ENCODE measurements at regions not wholly inside any gene's neighbourhood (a gene's known extent, or its start where the extent isn't known, plus 50 kb on each side); places are given as distances from the start of the nearest gene placed in this dataset.
"Not testable (repeated sequence)": the region's sequence is repeated elsewhere in the genome, so short reads cannot be mapped to it uniquely, and the experiment has no call there.

GRCh38 chr5:115751176-115751575 lies 65.3 kb downstream of the CDO1 start:
- Mint-ChIP-seq H3K27ac (no peak overlapping the region), H3K36me3 (no peaks in the 10 kb centered on the region), H3K9me3 (no peaks in the 10 kb centered on the region), H3K4me3 (no peak overlapping the region), H3K27me3 (peaks cover 51% of the 10 kb centered on the region), H3K4me1 (peaks cover 6% of the 10 kb centered on the region)
- DNase-seq: no peak

- DNase-seq: no peak
- H3K27me3 Mint-ChIP-seq: peaks cover 46% of the 10 kb centered on the region
- no peak overlapping the region for H3K27ac Mint-ChIP-seq
- no peak overlapping the region for H3K4me3 Mint-ChIP-seq
- peaks cover 6% of the 10 kb centered on the region for H3K4me1 Mint-ChIP-seq
- H3K36me3 Mint-ChIP-seq: no peaks in the 10 kb centered on the region
- H3K9me3 Mint-ChIP-seq: peaks cover 9% of the 10 kb centered on the region
Observed at GRCh38 chr5:115749016-115749415, 67.4 kb downstream of the CDO1 start.

- not testable (repeated sequence) for H3K36me3 Mint-ChIP-seq, H3K4me3 Mint-ChIP-seq, H3K27ac Mint-ChIP-seq, DNase-seq
- H3K27me3 Mint-ChIP-seq: peaks cover 66% of the 10 kb centered on the region
- H3K4me1 Mint-ChIP-seq: peaks cover 21% of the 10 kb centered on the region
- peaks cover 15% of the 10 kb centered on the region for H3K9me3 Mint-ChIP-seq
Observed at GRCh38 chr5:115739245-115739644, 77.2 kb downstream of the CDO1 start.

- no peak overlapping the region for H3K4me3 Mint-ChIP-seq
- no peak overlapping the region for H3K27ac Mint-ChIP-seq
- no peaks in the 10 kb centered on the region for H3K36me3 Mint-ChIP-seq
- peaks cover 21% of the 10 kb centered on the region for H3K4me1 Mint-ChIP-seq
- peaks cover 63% of the 10 kb centered on the region for H3K27me3 Mint-ChIP-seq
- H3K9me3 Mint-ChIP-seq: peaks cover 12% of the 10 kb centered on the region
- DNase-seq: no peak
Observed at GRCh38 chr5:115738830-115739229, 77.6 kb downstream of the CDO1 start.

GRCh38 chr5:115737452-115737851 lies 79.0 kb downstream of the CDO1 start:
- H3K9me3 Mint-ChIP-seq: peaks cover 4% of the 10 kb centered on the region
- H3K4me1 Mint-ChIP-seq: peaks cover 21% of the 10 kb centered on the region
- no peak overlapping the region for H3K27ac Mint-ChIP-seq
- peaks cover 66% of the 10 kb centered on the region for H3K27me3 Mint-ChIP-seq
- H3K36me3 Mint-ChIP-seq: no peaks in the 10 kb centered on the region
- no peak for DNase-seq
- H3K4me3 Mint-ChIP-seq: no peak overlapping the region

- DNase-seq: no peak
- Mint-ChIP-seq H3K27me3 (peaks cover 66% of the 10 kb centered on the region), H3K4me3 (no peak overlapping the region), H3K27ac (peak overlapping the region; percentile 52), H3K4me1 (peaks cover 21% of the 10 kb centered on the region), H3K9me3 (peaks cover 2% of the 10 kb centered on the region), H3K36me3 (no peaks in the 10 kb centered on the region)
Observed at GRCh38 chr5:115736690-115737005, 79.8 kb downstream of the CDO1 start.

GRCh38 chr5:115736004-115736689 lies 80.3 kb downstream of the CDO1 start:
- Mint-ChIP-seq H3K4me3 (no peak overlapping the region), H3K4me1 (peaks cover 21% of the 10 kb centered on the region), H3K36me3 (no peaks in the 10 kb centered on the region), H3K27me3 (peaks cover 67% of the 10 kb centered on the region), H3K9me3 (peaks cover 2% of the 10 kb centered on the region), H3K27ac (peak overlapping the region; percentile 58)
- no peak for DNase-seq

- Mint-ChIP-seq H3K27ac (peak overlapping the region; percentile 58), H3K4me1 (peaks cover 21% of the 10 kb centered on the region), H3K9me3 (no peaks in the 10 kb centered on the region), H3K27me3 (peaks cover 61% of the 10 kb centered on the region), H3K36me3 (no peaks in the 10 kb centered on the region), H3K4me3 (peak overlapping the region; percentile 46)
- DNase-seq: no peak
Observed at GRCh38 chr5:115735108-115735998, 81.1 kb downstream of the CDO1 start.

GRCh38 chr5:115733607-115734006 lies 82.9 kb downstream of the CDO1 start:
- H3K27me3 Mint-ChIP-seq: peaks cover 59% of the 10 kb centered on the region
- DNase-seq: no peak
- H3K36me3 Mint-ChIP-seq: no peaks in the 10 kb centered on the region
- no peak overlapping the region for H3K27ac Mint-ChIP-seq
- H3K9me3 Mint-ChIP-seq: no peaks in the 10 kb centered on the region
- peaks cover 21% of the 10 kb centered on the region for H3K4me1 Mint-ChIP-seq
- no peak overlapping the region for H3K4me3 Mint-ChIP-seq

GRCh38 chr5:115732026-115732425 lies 84.4 kb downstream of the CDO1 start:
- DNase-seq: no peak
- peaks cover 56% of the 10 kb centered on the region for H3K27me3 Mint-ChIP-seq
- H3K36me3 Mint-ChIP-seq: no peaks in the 10 kb centered on the region
- H3K4me1 Mint-ChIP-seq: peaks cover 15% of the 10 kb centered on the region
- no peak overlapping the region for H3K27ac Mint-ChIP-seq
- no peak overlapping the region for H3K4me3 Mint-ChIP-seq
- H3K9me3 Mint-ChIP-seq: no peaks in the 10 kb centered on the region

GRCh38 chr5:115725522-115725921 lies 90.9 kb downstream of the CDO1 start:
- H3K4me3 Mint-ChIP-seq: no peak overlapping the region
- H3K27ac Mint-ChIP-seq: no peak overlapping the region
- no peak for DNase-seq
- peaks cover 2% of the 10 kb centered on the region for H3K9me3 Mint-ChIP-seq
- H3K4me1 Mint-ChIP-seq: peaks cover 2% of the 10 kb centered on the region
- H3K36me3 Mint-ChIP-seq: no peaks in the 10 kb centered on the region
- peaks cover 51% of the 10 kb centered on the region for H3K27me3 Mint-ChIP-seq

- Mint-ChIP-seq H3K27ac (no peak overlapping the region), H3K27me3 (peaks cover 56% of the 10 kb centered on the region), H3K4me3 (no peak overlapping the region), H3K9me3 (peaks cover 2% of the 10 kb centered on the region), H3K4me1 (peaks cover 2% of the 10 kb centered on the region), H3K36me3 (no peaks in the 10 kb centered on the region)
- DNase-seq: no peak
Observed at GRCh38 chr5:115723220-115723619, 93.2 kb downstream of the CDO1 start.

- Mint-ChIP-seq H3K9me3 (peaks cover 2% of the 10 kb centered on the region), H3K27me3 (peaks cover 56% of the 10 kb centered on the region), H3K4me3 (no peak overlapping the region), H3K27ac (no peak overlapping the region), H3K36me3 (no peaks in the 10 kb centered on the region), H3K4me1 (peaks cover 2% of the 10 kb centered on the region)
- DNase-seq: no peak
Observed at GRCh38 chr5:115720888-115721287, 95.1 kb upstream of the TMED7 start.

GRCh38 chr5:115718927-115719326 lies 93.1 kb upstream of the TMED7 start:
- no peak for DNase-seq
- peaks cover 2% of the 10 kb centered on the region for H3K4me1 Mint-ChIP-seq
- no peak overlapping the region for H3K27ac Mint-ChIP-seq
- peaks cover 2% of the 10 kb centered on the region for H3K9me3 Mint-ChIP-seq
- H3K36me3 Mint-ChIP-seq: no peaks in the 10 kb centered on the region
- no peak overlapping the region for H3K4me3 Mint-ChIP-seq
- peaks cover 49% of the 10 kb centered on the region for H3K27me3 Mint-ChIP-seq

- DNase-seq: no peak
- H3K4me1 Mint-ChIP-seq: no peaks in the 10 kb centered on the region
- no peak overlapping the region for H3K4me3 Mint-ChIP-seq
- peaks cover 28% of the 10 kb centered on the region for H3K27me3 Mint-ChIP-seq
- no peaks in the 10 kb centered on the region for H3K36me3 Mint-ChIP-seq
- peaks cover 5% of the 10 kb centered on the region for H3K9me3 Mint-ChIP-seq
- H3K27ac Mint-ChIP-seq: no peak overlapping the region
Observed at GRCh38 chr5:115713408-115713807, 87.6 kb upstream of the TMED7 start.

- Mint-ChIP-seq H3K4me1 (no peaks in the 10 kb centered on the region), H3K27ac (no peak overlapping the region), H3K9me3 (peaks cover 5% of the 10 kb centered on the region), H3K27me3 (peaks cover 17% of the 10 kb centered on the region), H3K36me3 (no peaks in the 10 kb centered on the region), H3K4me3 (no peak overlapping the region)
- DNase-seq: no peak
Observed at GRCh38 chr5:115709585-115709984, 83.7 kb upstream of the TMED7 start.

Measured in activated naive CD8-positive, alpha-beta T cell treated with anti-CD3 and anti-CD28 coated beads for 36 hours (primary cell).